GM12891 (cell line): ENCODE measurements at regions not wholly inside any gene's neighbourhood (a gene's known extent, or its start where the extent isn't known, plus 50 kb on each side); places are given as distances from the start of the nearest gene placed in this dataset.
"Not testable (repeated sequence)": the region's sequence is repeated elsewhere in the genome, so short reads cannot be mapped to it uniquely, and the experiment has no call there.

Experiments
- DNase-seq: peaks from one replicate; pipeline ENCODE4 v3.0.0; 2011; ENCODE audit warnings: low spot score; ENCODE audit not compliant: insufficient read length
- FAIRE-seq: peaks from 2 replicates; lab custom pipeline; 2011; peaks lifted over from hg19 to GRCh38; lab: Jason Lieb, UNC
- PAX5 ChIP-seq: IDR thresholded peaks from 2 replicates; pipeline ENCODE4 v1.6.1; 2011; ENCODE audit warnings: low read length, moderate library complexity, mild to moderate bottlenecking; ENCODE audit not compliant: insufficient read depth, severe bottlenecking
- POLR2A ChIP-seq: IDR thresholded peaks from 2 replicates; pipeline ENCODE4 v1.6.1; 2011; ENCODE audit warnings: low read depth, low read length, control low read depth
- POLR2AphosphoS5 ChIP-seq: IDR thresholded peaks from 2 replicates; pipeline ENCODE4 v1.6.1; 2011; ENCODE audit warnings: low read depth, low read length, control low read depth
- POU2F2 ChIP-seq: IDR thresholded peaks from 2 replicates; pipeline ENCODE4 v1.6.1; 2011; ENCODE audit warnings: low read depth, mild to moderate bottlenecking, control low read depth, low read length, moderate library complexity
- SPI1 ChIP-seq: IDR thresholded peaks from 2 replicates; pipeline ENCODE4 v1.6.1; 2011; ENCODE audit warnings: low read depth, low read length, control low read depth
- TAF1 ChIP-seq: IDR thresholded peaks from 2 replicates; pipeline ENCODE4 v1.6.1; 2011; ENCODE audit warnings: low read depth, low read length, control low read depth

DNA sequence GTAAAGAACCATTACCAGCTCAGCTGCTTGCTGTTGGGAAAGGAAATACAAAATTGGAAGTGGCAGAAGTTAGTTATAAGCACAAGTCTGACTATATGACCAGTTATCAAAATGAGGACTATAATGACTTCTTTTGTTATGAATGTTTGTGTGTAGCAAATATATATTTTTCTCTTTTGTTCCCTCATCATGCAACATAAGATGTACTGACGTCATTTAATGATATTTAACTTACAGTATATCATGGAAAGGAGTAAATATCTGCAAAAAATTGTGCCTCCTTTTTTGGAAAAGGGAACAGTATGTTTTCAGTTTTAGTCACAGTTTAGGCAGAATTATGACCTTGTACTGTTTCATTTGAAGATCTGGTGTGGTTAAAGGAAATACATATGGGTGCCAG lies 356.3 kb upstream of the SLITRK5 start:
- TF ChIP-seq POU2F2 (no peak), PAX5 (no peak), POLR2AphosphoS5 (no peak), TAF1 (no peak), SPI1 (no peak), POLR2A (no peak)
- DNase-seq = no peak
- no peak for FAIRE-seq

DNA sequence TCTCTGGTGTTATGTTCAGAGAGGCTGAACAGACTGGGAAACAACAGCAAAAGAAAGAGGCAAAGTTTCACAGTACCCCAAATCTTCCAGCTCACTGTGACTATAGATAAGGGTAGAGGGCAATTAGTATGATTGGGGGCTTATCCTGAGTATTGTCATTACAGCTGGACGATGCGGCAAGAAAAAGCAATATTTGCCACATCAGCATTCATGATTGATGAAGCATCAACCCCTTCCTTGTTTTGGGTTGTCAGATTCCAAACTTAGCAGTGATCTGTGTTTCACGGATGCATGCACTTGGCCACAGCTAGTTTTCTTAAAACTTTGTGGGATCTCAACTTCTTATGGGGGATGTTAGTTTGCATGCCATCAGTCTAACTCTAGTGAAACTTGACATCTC lies 348.8 kb upstream of the SLITRK5 start:
- no peak for DNase-seq
- no peak for TF ChIP-seq POLR2A
- no peak for TF ChIP-seq PAX5
- FAIRE-seq = no peak

- DNase-seq = no peak
- no peak for FAIRE-seq
- TF ChIP-seq POLR2AphosphoS5 = no peak
- no peak for TF ChIP-seq POU2F2
- TF ChIP-seq TAF1 = no peak
- no peak for TF ChIP-seq POLR2A
- no peak for TF ChIP-seq SPI1
- no peak for TF ChIP-seq PAX5
These were observed 346.6 kb upstream of the SLITRK5 start for GRCh38 chr13:87324558-87324957.

DNA sequence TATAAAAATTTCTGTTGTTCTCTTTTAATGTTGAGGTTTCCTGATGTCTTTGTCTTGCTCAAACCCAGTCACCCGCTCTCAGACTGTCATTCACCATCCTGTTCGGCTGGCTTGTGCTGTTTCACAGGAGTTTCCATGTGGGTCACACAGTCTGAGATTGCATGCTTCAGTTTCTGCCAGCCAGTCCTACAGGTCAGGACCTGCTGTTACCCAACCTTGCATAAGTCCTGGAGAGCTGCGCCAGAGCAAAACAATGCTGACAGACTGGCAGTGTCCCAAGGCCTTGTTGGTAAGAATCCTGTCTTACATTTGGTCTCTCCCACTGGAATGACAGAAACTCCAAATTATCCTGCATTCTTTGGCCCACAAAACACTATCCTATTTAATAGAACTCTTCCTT lies 340.0 kb upstream of the SLITRK5 start:
- FAIRE-seq = no peak
- DNase-seq = no peak
- TF ChIP-seq PAX5 (no peak), POLR2A (no peak), TAF1 (no peak), POU2F2 (no peak), SPI1 (no peak), POLR2AphosphoS5 (no peak)

- TF ChIP-seq SPI1 (no peak), POLR2A (no peak), POU2F2 (no peak), TAF1 (no peak), PAX5 (no peak), POLR2AphosphoS5 (no peak)
- DNase-seq (no peak), FAIRE-seq (no peak)
These were observed 337.6 kb upstream of the SLITRK5 start for GRCh38 chr13:87333599-87333998.

- no peak for TF ChIP-seq TAF1
- TF ChIP-seq POLR2AphosphoS5 = no peak
- TF ChIP-seq POLR2A = no peak
- no peak for TF ChIP-seq SPI1
- TF ChIP-seq PAX5 = no peak
- no peak for TF ChIP-seq POU2F2
- DNase-seq (no peak), FAIRE-seq (no peak)
These were observed 337.0 kb upstream of the SLITRK5 start for GRCh38 chr13:87334176-87334575.

GRCh38 chr13:87336346-87336889 lies 334.8 kb upstream of the SLITRK5 start:
- not testable (repeated sequence) for FAIRE-seq, DNase-seq

DNA sequence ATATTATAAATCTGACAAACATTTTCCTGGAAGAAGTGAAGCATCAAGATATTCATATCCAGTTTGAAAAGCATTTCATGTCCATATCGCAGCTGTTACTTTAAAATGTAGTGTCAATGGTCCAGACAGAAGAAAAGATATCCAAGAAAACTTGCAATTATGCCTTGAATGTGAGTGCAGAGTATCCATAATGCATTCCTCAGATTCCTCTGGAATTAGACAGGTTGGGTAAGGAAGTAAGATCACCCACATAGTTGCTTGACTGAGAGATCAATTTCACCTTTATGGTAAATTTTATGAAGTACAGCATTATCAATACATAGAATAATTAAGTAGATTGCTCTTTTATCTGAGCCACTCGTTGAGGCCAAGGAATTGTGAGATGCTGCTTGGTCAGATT lies 327.0 kb upstream of the SLITRK5 start:
- FAIRE-seq = no peak
- DNase-seq = no peak
- TF ChIP-seq POLR2AphosphoS5 (no peak), POU2F2 (no peak), PAX5 (no peak)

GRCh38 chr13:87355451-87355850 lies 315.7 kb upstream of the SLITRK5 start:
- no peak for FAIRE-seq
- no peak for TF ChIP-seq POU2F2
- no peak for TF ChIP-seq POLR2A
- no peak for TF ChIP-seq POLR2AphosphoS5
- no peak for TF ChIP-seq TAF1
- no peak for TF ChIP-seq PAX5
- TF ChIP-seq SPI1 = no peak
- DNase-seq = no peak

- DNase-seq (no peak), FAIRE-seq (no peak)
- TF ChIP-seq POLR2A (no peak), PAX5 (no peak), POLR2AphosphoS5 (no peak), SPI1 (no peak), TAF1 (no peak), POU2F2 (no peak)
These were observed 314.9 kb upstream of the SLITRK5 start for GRCh38 chr13:87356314-87356713.
